ENCODE measurements at regions not wholly inside any gene's neighbourhood (a gene's known extent, or its start where the extent isn't known, plus 50 kb on each side); places are given as distances from the start of the nearest gene placed in this dataset.

GRCh38 chr21:34260277-34261008 is 103.4 kb upstream of the KCNE2 start:
- TF ChIP-seq CTCF (optimal IDR thresholded peaks at IDR 0.05 in 1 of 3, IDR thresholded peaks at IDR 0.05 in 1 of 3, conservative IDR thresholded peaks at IDR 0.05 in 1 of 3; ENCODE audit: extremely low read depth in 1 of 3, insufficient read depth in 2 of 3, low read length in 3 of 3), result no peak
- no peak for TF ChIP-seq EZH2 (IDR thresholded peaks at IDR 0.05; ENCODE audit: low read length)

Data from keratinocyte (primary cell).